H1 (cell line): ENCODE measurements at regions not wholly inside any gene's neighbourhood (a gene's known extent, or its start where the extent isn't known, plus 50 kb on each side); places are given as distances from the start of the nearest gene placed in this dataset.

Experiments used
- CTCF ChIA-PET: fragments of 300-600 bp; sonication (Branson Sonifier 250); formaldehyde crosslinking; loops from one replicate; lab custom pipeline; 2021; ENCODE audit not compliant: partially characterized antibody; lab: Charles Lee
- POLR2A ChIA-PET: fragments of 300-600 bp; sonication (Branson Sonifier 250); formaldehyde crosslinking; loops from one replicate; lab custom pipeline; 2021; ENCODE audit warnings: inconsistent platforms; ENCODE audit not compliant: partially characterized antibody; lab: Charles Lee
- DNase-seq, 2 experiments: peaks; one replicate each; pipeline versions ENCODE4 v3.0.0 to v3.0.0-alpha.2; 2010 to 2022; ENCODE audit warnings: low spot score in 2 of 2, low read depth in 1 of 2, mixed read lengths in 1 of 2
- FAIRE-seq: peaks from 2 replicates; lab custom pipeline; 2011; peaks lifted over from hg19 to GRCh38; lab: Jason Lieb, UNC
- H2AFZ ChIP-seq: 2 replicates; pipeline ENCODE4 v1.8.1; 2012; ENCODE audit warnings: low read length, inconsistent platforms
- H2AK5ac ChIP-seq: 2 replicates; pipeline ENCODE4 v1.6.1; 2013; ENCODE audit warnings: low read depth, low read length
- H2BK120ac ChIP-seq: replicated peaks from 2 replicates; pipeline ENCODE3; 2013; ENCODE audit warnings: low read depth, low read length, inconsistent platforms
- H2BK12ac ChIP-seq: 2 replicates; pipeline ENCODE4 v1.6.1; 2013; ENCODE audit warnings: low read depth, low read length
- H2BK15ac ChIP-seq: 2 replicates; pipeline ENCODE4 v1.6.1; 2013; ENCODE audit warnings: low read length
- H2BK20ac ChIP-seq: 2 replicates; pipeline ENCODE4 v1.6.1; 2013; ENCODE audit warnings: low read length
- H2BK5ac ChIP-seq: 2 replicates; pipeline ENCODE4 v1.6.1; 2013; ENCODE audit warnings: low read depth, low read length
- H3K14ac ChIP-seq: 2 replicates; pipeline ENCODE4 v1.6.1; 2013; ENCODE audit warnings: inconsistent platforms; ENCODE audit not compliant: insufficient read length
- H3K18ac ChIP-seq: 2 replicates; pipeline ENCODE4 v1.6.1; 2013; ENCODE audit warnings: low read length; ENCODE audit errors: extremely low read depth
- H3K23ac ChIP-seq: 2 replicates; pipeline ENCODE4 v1.6.1; 2013; ENCODE audit warnings: inconsistent platforms; ENCODE audit not compliant: insufficient read length
- H3K23me2 ChIP-seq: 2 replicates; pipeline ENCODE4 v1.6.1; 2013; ENCODE audit warnings: low read depth, low read length
- H3K27ac ChIP-seq: 2 replicates; pipeline ENCODE4 v1.6.1; 2011; ENCODE audit warnings: low read depth, low read length, inconsistent platforms
- H3K27me3 ChIP-seq, 4 experiments: replicated peaks in 1 of 4; 1 replicate in 1 of 4; 2 replicates in 3 of 4; pipeline versions ENCODE4 v1.6.1 to v1.8.1; 2011 to 2013; ENCODE audit warnings: low read length in 3 of 4, mild to moderate bottlenecking in 3 of 4, inconsistent platforms in 2 of 4, mixed read lengths in 2 of 4, moderate library complexity in 1 of 4; ENCODE audit not compliant: control insufficient read depth in 3 of 4, insufficient read depth in 3 of 4; ENCODE audit errors: extremely low read depth in 1 of 4
- H3K36me3 ChIP-seq, 4 experiments: 2 replicates each; pipeline versions ENCODE4 v1.6.1 to v1.8.1; 2011 to 2013; ENCODE audit warnings: mild to moderate bottlenecking in 4 of 4, low read length in 3 of 4, moderate library complexity in 2 of 4, control low read depth in 1 of 4, inconsistent platforms in 1 of 4; ENCODE audit not compliant: insufficient read depth in 4 of 4, control insufficient read depth in 2 of 4
- H3K4ac ChIP-seq: replicated peaks from 2 replicates; pipeline ENCODE3; 2013; ENCODE audit warnings: low read length, low read depth, mixed read lengths, inconsistent platforms; ENCODE audit not compliant: insufficient read length
- H3K4me1 ChIP-seq, 4 experiments: replicated peaks in 1 of 4; 1 replicate in 1 of 4; 2 replicates in 3 of 4; pipeline versions ENCODE4 v1.6.1 to v1.8.1; 2011 to 2013; ENCODE audit warnings: low read length in 3 of 4, inconsistent platforms in 2 of 4, mixed read lengths in 1 of 4; ENCODE audit not compliant: insufficient read depth in 4 of 4, control insufficient read depth in 3 of 4
- H3K4me2 ChIP-seq, 2 experiments: 2 replicates each; pipeline versions ENCODE4 v1.6.1 to v1.8.1; 2011 to 2013; ENCODE audit warnings: low read depth in 2 of 2, low read length in 2 of 2, control low read depth in 1 of 2, inconsistent platforms in 1 of 2, mild to moderate bottlenecking in 1 of 2; ENCODE audit not compliant: insufficient read depth in 1 of 2
- H3K4me3 ChIP-seq, 4 experiments: fragments of 200-600, 300-600 bp in 1 of 4; sonication (generic), shearing (Covaris generic), sonication (Bioruptor Twin) in 1 of 4; 2 replicates each; pipeline versions ENCODE4 v1.5.1 to v1.8.1; 2011 to 2016; ENCODE audit warnings: low read length in 4 of 4, low read depth in 3 of 4, control low read depth in 2 of 4, inconsistent platforms in 2 of 4, mild to moderate bottlenecking in 2 of 4, mixed read lengths in 1 of 4, moderate library complexity in 1 of 4; ENCODE audit not compliant: insufficient read depth in 2 of 4; ENCODE audit errors: extremely low read depth in 1 of 4
- H3K56ac ChIP-seq: replicated peaks from 2 replicates; pipeline ENCODE3; 2013; ENCODE audit warnings: low read depth, mild to moderate bottlenecking, mixed read lengths, low read length, inconsistent platforms; ENCODE audit not compliant: insufficient read length
- H3K79me1 ChIP-seq: 2 replicates; pipeline ENCODE4 v1.6.1; 2013; ENCODE audit warnings: low read depth, low read length, control low read depth
- H3K79me2 ChIP-seq, 2 experiments: 2 replicates each; pipeline versions ENCODE4 v1.6.1 to v1.8.1; 2012 to 2013; ENCODE audit warnings: low read length in 2 of 2, mild to moderate bottlenecking in 2 of 2, inconsistent platforms in 1 of 2; ENCODE audit not compliant: insufficient read depth in 2 of 2, control insufficient read depth in 1 of 2
- H3K9ac ChIP-seq, 4 experiments: replicated peaks in 1 of 4; 1 replicate in 1 of 4; 2 replicates in 3 of 4; pipeline versions ENCODE4 v1.6.1 to v1.8.1; 2011 to 2013; ENCODE audit warnings: low read depth in 3 of 4, low read length in 3 of 4, control low read depth in 2 of 4, mild to moderate bottlenecking in 2 of 4, moderate library complexity in 2 of 4, inconsistent platforms in 1 of 4; ENCODE audit errors: extremely low read depth in 1 of 4
- H3K9me3 ChIP-seq, 2 experiments: 2 replicates each; pipeline versions ENCODE4 v1.6.1 to v1.8.1; 2012 to 2013; ENCODE audit warnings: mild to moderate bottlenecking in 2 of 2, moderate library complexity in 2 of 2, control low read depth in 1 of 2, inconsistent platforms in 1 of 2, low read depth in 1 of 2, low read length in 1 of 2, mixed read lengths in 1 of 2; ENCODE audit not compliant: insufficient read depth in 2 of 2
- H4K20me1 ChIP-seq, 2 experiments: replicated peaks in 1 of 2; 2 replicates each; pipeline versions ENCODE3 to v1.8.1; 2011 to 2013; ENCODE audit warnings: inconsistent platforms in 2 of 2, low read length in 2 of 2, mild to moderate bottlenecking in 1 of 2; ENCODE audit not compliant: insufficient read depth in 2 of 2, control insufficient read depth in 1 of 2
- H4K5ac ChIP-seq: 2 replicates; pipeline ENCODE4 v1.6.1; 2013; ENCODE audit warnings: low read length, low read depth, mixed read lengths, inconsistent platforms; ENCODE audit not compliant: insufficient read length
- H4K8ac ChIP-seq: 2 replicates; pipeline ENCODE4 v1.8.0; 2013; ENCODE audit warnings: mild to moderate bottlenecking, moderate library complexity, low read length, inconsistent platforms; ENCODE audit not compliant: insufficient read depth; ENCODE audit errors: extremely low read depth
- H4K91ac ChIP-seq: replicated peaks from 2 replicates; pipeline ENCODE3; 2013; ENCODE audit warnings: low read length, mixed read lengths, inconsistent platforms; ENCODE audit not compliant: insufficient read length
- CBX5 ChIP-seq: fragments of 300-800, 300-1000 bp; sonication (generic); IDR thresholded peaks from 2 replicates; pipeline ENCODE4 v1.7.1; 2016; ENCODE audit warnings: antibody characterized with exemption, low read length, low read depth
- CTCF ChIP-seq, 3 experiments: IDR thresholded peaks; 1 replicate in 2 of 3; 2 replicates in 1 of 3; pipeline versions ENCODE4 v1.5.1 to v1.6.1; 2011; ENCODE audit warnings: low read length in 3 of 3, mild to moderate bottlenecking in 3 of 3, inconsistent platforms in 2 of 3, low read depth in 1 of 3, moderate library complexity in 1 of 3; ENCODE audit not compliant: insufficient read depth in 1 of 3; ENCODE audit errors: control extremely low read depth in 1 of 3
- JUN ChIP-seq: IDR thresholded peaks from 2 replicates; pipeline ENCODE4 v1.6.1; 2011; ENCODE audit warnings: low read depth, mild to moderate bottlenecking, improper control_type of control experiment, low read length
- MAFK ChIP-seq: IDR thresholded peaks from 2 replicates; pipeline ENCODE4 v1.6.1; 2012; ENCODE audit warnings: low read depth, mild to moderate bottlenecking, improper control_type of control experiment, low read length
- POLR2A ChIP-seq, 2 experiments: IDR thresholded peaks; 1 replicate in 1 of 2; 2 replicates in 1 of 2; pipeline ENCODE4 v1.6.1; 2011; ENCODE audit warnings: low read depth in 2 of 2, low read length in 2 of 2, mild to moderate bottlenecking in 2 of 2; ENCODE audit errors: control extremely low read depth in 1 of 2
- RFX5 ChIP-seq: IDR thresholded peaks from 2 replicates; pipeline ENCODE4 v1.6.1; 2011; ENCODE audit warnings: low read depth, low read length, improper control_type of control experiment, borderline replicate concordance
- SP1 ChIP-seq: IDR thresholded peaks from 2 replicates; pipeline ENCODE4 v1.6.1; 2011; ENCODE audit warnings: low read depth, low read length
- USF2 ChIP-seq: IDR thresholded peaks from 2 replicates; pipeline ENCODE4 v1.6.1; 2011; ENCODE audit warnings: low read length, improper control_type of control experiment
- WGBS, 2 experiments: shearing (Covaris generic) in 1 of 2; methylation state at CpG; one replicate each; pipeline versions ENCODE4 v1.1.6 to v1.1.7; 2013 to 2015; ENCODE audit warnings: low lambda C conversion rate in 2 of 2, mixed read lengths in 2 of 2, inconsistent platforms in 1 of 2, low coverage in 1 of 2, missing lambda C conversion rate in 1 of 2; ENCODE audit not compliant: insufficient replicate concordance in 2 of 2, insufficient coverage in 1 of 2, insufficient read length in 1 of 2; ENCODE audit errors: extremely low coverage in 1 of 2, missing lambda C conversion rate in 1 of 2; 5-methylcytosine and 5-hydroxymethylcytosine counted together

- DNase-seq (no peak), FAIRE-seq (no peak)
- Histone ChIP-seq H3K27ac (no peak overlapping the region), H3K4me2 (no peak overlapping the region), H3K18ac (no peak overlapping the region), H2AFZ (no peak overlapping the region), H3K27me3 (no peaks in the 10 kb centered on the region), H2BK5ac (no peak overlapping the region), H3K23ac (no peak overlapping the region), H2BK15ac (no peak overlapping the region), H2BK20ac (no peak overlapping the region), H2BK12ac (no peak overlapping the region), H4K8ac (no peak overlapping the region; the same call in 1 of the 2 replicates), H3K79me2 (no peaks in the 10 kb centered on the region), H4K20me1 (peaks cover 0 to 3% of the 10 kb centered on the region in 2 experiments), H3K4ac (no peak overlapping the region), H2AK5ac (no peak overlapping the region), H3K36me3 (no peaks in the 10 kb centered on the region), H2BK120ac (no peak overlapping the region), H3K79me1 (no peaks in the 10 kb centered on the region), H3K9ac (no peak overlapping the region), H3K56ac (no peak overlapping the region), H4K91ac (no peak overlapping the region), H3K14ac (no peak overlapping the region), H4K5ac (no peak overlapping the region), H3K4me3 (no peak overlapping the region), H3K23me2 (no peaks in the 10 kb centered on the region), H3K9me3 (0 out of 4 replicates have a peak, but pooled peaks cover 0 to 3% of the 10 kb centered on the region in 2 experiments), H3K4me1 (no peaks in the 10 kb centered on the region; a peak in 1 of 7 replicates)
- POLR2A ChIA-PET, result no interaction called here
- CTCF ChIA-PET, result interaction anchor here (2.0 kb wide), 1 partner anchor 17 kb away, joined by 8 read pairs; no protein-coding TSS in a partner anchor
- WGBS, 2 experiments, result 79% methylated on average over 3 of the region's 3 CpGs; no CpG with 5 or more reads in 1 of the 2 experiments
- TF ChIP-seq POLR2A (IDR thresholded peaks at IDR 0.05; ENCODE audit: control extremely low read depth in 1 of 2, low read depth in 2 of 2, low read length in 2 of 2), result no peak
- no peak for TF ChIP-seq SP1
- TF ChIP-seq RFX5, result no peak
- no peak for TF ChIP-seq USF2
- no peak for TF ChIP-seq CTCF (IDR thresholded peaks at IDR 0.05; ENCODE audit: control extremely low read depth in 1 of 3, insufficient read depth in 1 of 3, low read depth in 1 of 3, low read length in 3 of 3)
- TF ChIP-seq JUN, result no peak
- no peak for TF ChIP-seq CBX5
- no peak for TF ChIP-seq MAFK
Observed at GRCh38 chr2:129379411-129379810, 600.1 kb upstream of the RAB6C start.
